ENCODE measurements at regions not wholly inside any gene's neighbourhood (a gene's known extent, or its start where the extent isn't known, plus 50 kb on each side); places are given as distances from the start of the nearest gene placed in this dataset.
"Not testable (repeated sequence)": the region's sequence is repeated elsewhere in the genome, so short reads cannot be mapped to it uniquely, and the experiment has no call there.

GRCh38 chr4:91837608-91838029 is 466.1 kb upstream of the GRID2 start:
- no peak for DNase-seq (ENCODE audit: low read depth, low spot score)

GRCh38 chr4:91838181-91838861 is 465.4 kb upstream of the GRID2 start:
- DNase-seq (ENCODE audit: low read depth, low spot score): no peak
- H3K27ac ChIP-seq: peak overlapping the region; percentile 12

More at GRCh38 chr4:91837608-91838029, 466.1 kb upstream of the GRID2 start:
- peak overlapping the region; percentile 12 for H3K27ac ChIP-seq

GRCh38 chr4:91840359-91840758 is 463.4 kb upstream of the GRID2 start:
- no peak for DNase-seq (ENCODE audit: low read depth, low spot score)
- no peak overlapping the region for H3K27ac ChIP-seq

- DNase-seq (ENCODE audit: low read depth, low spot score): no peak
- no peak overlapping the region for H3K27ac ChIP-seq
Observed at GRCh38 chr4:91846233-91846632, 457.5 kb upstream of the GRID2 start.

GRCh38 chr4:91851456-91851855 is 452.3 kb upstream of the GRID2 start:
- DNase-seq (ENCODE audit: low read depth, low spot score): no peak
- H3K27ac ChIP-seq: no peak overlapping the region

GRCh38 chr4:91887926-91888325 is 415.8 kb upstream of the GRID2 start:
- H3K27ac ChIP-seq: no peak overlapping the region
- no peak for DNase-seq (ENCODE audit: low read depth, low spot score)

- DNase-seq (ENCODE audit: low read depth, low spot score); H3K27ac ChIP-seq: not testable (repeated sequence)
Observed at GRCh38 chr4:91891217-91891616, 412.5 kb upstream of the GRID2 start.

- DNase-seq (ENCODE audit: low read depth, low spot score): peak; percentile 0
- no peak overlapping the region for H3K27ac ChIP-seq
Observed at GRCh38 chr4:91894006-91894405, 409.8 kb upstream of the GRID2 start.

GRCh38 chr4:91904556-91904955 is 399.2 kb upstream of the GRID2 start:
- no peak for DNase-seq (ENCODE audit: low read depth, low spot score)
- H3K27ac ChIP-seq: no peak overlapping the region

- no peak for DNase-seq (ENCODE audit: low read depth, low spot score)
- no peak overlapping the region for H3K27ac ChIP-seq
Observed at GRCh38 chr4:91909963-91910362, 393.8 kb upstream of the GRID2 start.

GRCh38 chr4:91914176-91914804 is 389.5 kb upstream of the GRID2 start:
- no peak for DNase-seq (ENCODE audit: low read depth, low spot score)
- no peak overlapping the region for H3K27ac ChIP-seq

- H3K27ac ChIP-seq: no peak overlapping the region
- no peak for DNase-seq (ENCODE audit: low read depth, low spot score)
Observed at GRCh38 chr4:91916219-91916618, 387.5 kb upstream of the GRID2 start.

GRCh38 chr4:91924625-91925024 is 379.1 kb upstream of the GRID2 start:
- no peak for DNase-seq (ENCODE audit: low read depth, low spot score)
- H3K27ac ChIP-seq: no peak overlapping the region

GRCh38 chr4:91935217-91935616 is 368.5 kb upstream of the GRID2 start:
- no peak overlapping the region for H3K27ac ChIP-seq
- no peak for DNase-seq (ENCODE audit: low read depth, low spot score)

GRCh38 chr4:91936311-91936710 is 367.5 kb upstream of the GRID2 start:
- no peak overlapping the region for H3K27ac ChIP-seq
- no peak for DNase-seq (ENCODE audit: low read depth, low spot score)

GRCh38 chr4:91957963-91958362 is 345.8 kb upstream of the GRID2 start:
- H3K27ac ChIP-seq: no peak overlapping the region
- DNase-seq (ENCODE audit: low read depth, low spot score): no peak

GRCh38 chr4:91958596-91958995 is 345.2 kb upstream of the GRID2 start:
- H3K27ac ChIP-seq: no peak overlapping the region
- no peak for DNase-seq (ENCODE audit: low read depth, low spot score)

GRCh38 chr4:91961504-91961903 is 342.3 kb upstream of the GRID2 start:
- no peak for DNase-seq (ENCODE audit: low read depth, low spot score)
- no peak overlapping the region for H3K27ac ChIP-seq

GRCh38 chr4:91963486-91963885 is 340.3 kb upstream of the GRID2 start:
- no peak for DNase-seq (ENCODE audit: low read depth, low spot score)
- no peak overlapping the region for H3K27ac ChIP-seq

GRCh38 chr4:91965166-91965565 is 338.6 kb upstream of the GRID2 start:
- DNase-seq (ENCODE audit: low read depth, low spot score): no peak
- H3K27ac ChIP-seq: no peak overlapping the region

GRCh38 chr4:91973479-91974153 is 330.1 kb upstream of the GRID2 start:
- H3K27ac ChIP-seq: no peak overlapping the region
- no peak for DNase-seq (ENCODE audit: low read depth, low spot score)
